ENCODE measurements at regions not wholly inside any gene's neighbourhood (a gene's known extent, or its start where the extent isn't known, plus 50 kb on each side); places are given as distances from the start of the nearest gene placed in this dataset.

DNA sequence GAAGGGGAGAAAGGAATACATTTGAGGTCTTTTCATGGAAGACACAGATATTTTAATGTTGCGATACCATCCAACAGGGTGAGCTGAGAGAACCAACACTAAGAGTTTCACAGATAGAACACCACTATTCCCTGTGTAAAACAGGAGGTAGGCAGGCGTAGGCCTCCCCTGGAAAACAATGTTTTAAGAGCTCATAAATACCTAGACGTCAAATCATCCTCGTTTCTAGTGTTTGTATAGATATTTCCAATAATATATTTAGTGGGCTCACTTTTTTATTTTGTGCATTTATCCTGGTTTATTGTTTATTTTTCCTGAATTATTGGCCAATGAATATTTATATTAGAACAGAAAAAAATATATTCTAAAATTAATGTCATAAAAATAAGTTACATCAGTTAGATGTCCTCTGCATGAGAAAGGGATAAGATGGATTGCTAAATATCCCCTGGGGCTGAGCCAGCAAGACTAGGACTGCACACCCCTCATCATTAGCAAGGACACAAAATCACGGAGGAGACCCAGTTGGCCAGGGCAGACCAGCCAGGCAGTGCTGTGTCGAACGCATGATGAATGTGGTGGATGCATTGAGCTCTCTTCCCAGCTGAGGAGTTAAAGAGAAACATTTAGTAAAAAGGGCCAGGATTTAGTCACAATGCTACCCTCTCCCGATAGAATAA, 380.5 kb downstream of the C6orf118 start:
- WGBS, 2 experiments: 92 to 95% methylated on average over 6 of the region's 8 CpGs
- Histone ChIP-seq H3K27ac (ENCODE audit: insufficient read depth, low read depth, low read length, poor library complexity, severe bottlenecking) (no peak overlapping the region), H3K27me3 (ENCODE audit: control insufficient read depth, insufficient read depth, low read length, poor library complexity, severe bottlenecking) (no peaks in the 10 kb centered on the region), H3K36me3 (ENCODE audit: control insufficient read depth, insufficient read depth, low read length) (no peaks in the 10 kb centered on the region), H3K9me3 (ENCODE audit: control insufficient read depth, low read length) (no peaks in the 10 kb centered on the region), H3K4me3 (ENCODE audit: insufficient read depth, low read depth, low read length) (no peak overlapping the region), H3K4me1 (ENCODE audit: control insufficient read depth, insufficient read depth, low read length) (no peaks in the 10 kb centered on the region)

DNA sequence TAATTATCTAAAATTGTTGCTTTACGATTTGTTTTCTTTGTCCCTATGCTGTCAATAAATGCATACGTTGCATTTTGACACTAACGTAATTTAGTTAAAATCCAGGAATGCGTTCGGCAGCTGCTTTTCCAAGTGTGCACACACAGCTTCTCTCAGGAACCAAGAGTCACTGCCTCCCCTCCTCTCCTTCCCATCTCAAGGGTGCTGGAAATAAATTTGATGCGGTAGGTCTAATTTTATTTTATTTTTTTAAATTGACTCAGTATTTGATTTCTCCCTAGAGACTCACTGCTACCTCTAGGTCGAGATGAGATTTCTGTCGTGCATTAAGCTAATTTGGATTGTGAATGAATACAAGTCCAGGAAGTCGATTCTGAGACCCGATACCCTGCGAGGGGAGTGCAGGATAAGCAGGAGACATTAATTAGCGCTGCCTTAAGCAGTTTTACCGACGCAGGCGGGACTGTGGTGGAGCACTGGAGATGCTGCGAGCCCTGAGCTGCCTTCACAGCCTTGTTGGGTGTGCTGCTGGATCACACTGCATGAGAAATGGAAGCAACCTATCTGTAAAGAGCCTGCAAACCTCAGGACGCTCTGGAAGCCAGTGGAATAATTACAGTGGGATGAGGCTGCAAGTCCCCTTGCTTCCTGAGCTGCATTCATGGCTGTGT, 381.2 kb downstream of the C6orf118 start:
- no peaks in the 10 kb centered on the region for H3K9me3 ChIP-seq (ENCODE audit: control insufficient read depth, low read length)
- H3K4me3 ChIP-seq (ENCODE audit: insufficient read depth, low read depth, low read length): no peak overlapping the region
- no peaks in the 10 kb centered on the region for H3K27me3 ChIP-seq (ENCODE audit: control insufficient read depth, insufficient read depth, low read length, poor library complexity, severe bottlenecking)
- no peaks in the 10 kb centered on the region for H3K4me1 ChIP-seq (ENCODE audit: control insufficient read depth, insufficient read depth, low read length)
- H3K36me3 ChIP-seq (ENCODE audit: control insufficient read depth, insufficient read depth, low read length): no peaks in the 10 kb centered on the region
- 92 to 93% methylated on average over 16 to 17 of the region's 17 CpGs for WGBS, 2 experiments
- no peak overlapping the region for H3K27ac ChIP-seq (ENCODE audit: insufficient read depth, low read depth, low read length, poor library complexity, severe bottlenecking)

DNA sequence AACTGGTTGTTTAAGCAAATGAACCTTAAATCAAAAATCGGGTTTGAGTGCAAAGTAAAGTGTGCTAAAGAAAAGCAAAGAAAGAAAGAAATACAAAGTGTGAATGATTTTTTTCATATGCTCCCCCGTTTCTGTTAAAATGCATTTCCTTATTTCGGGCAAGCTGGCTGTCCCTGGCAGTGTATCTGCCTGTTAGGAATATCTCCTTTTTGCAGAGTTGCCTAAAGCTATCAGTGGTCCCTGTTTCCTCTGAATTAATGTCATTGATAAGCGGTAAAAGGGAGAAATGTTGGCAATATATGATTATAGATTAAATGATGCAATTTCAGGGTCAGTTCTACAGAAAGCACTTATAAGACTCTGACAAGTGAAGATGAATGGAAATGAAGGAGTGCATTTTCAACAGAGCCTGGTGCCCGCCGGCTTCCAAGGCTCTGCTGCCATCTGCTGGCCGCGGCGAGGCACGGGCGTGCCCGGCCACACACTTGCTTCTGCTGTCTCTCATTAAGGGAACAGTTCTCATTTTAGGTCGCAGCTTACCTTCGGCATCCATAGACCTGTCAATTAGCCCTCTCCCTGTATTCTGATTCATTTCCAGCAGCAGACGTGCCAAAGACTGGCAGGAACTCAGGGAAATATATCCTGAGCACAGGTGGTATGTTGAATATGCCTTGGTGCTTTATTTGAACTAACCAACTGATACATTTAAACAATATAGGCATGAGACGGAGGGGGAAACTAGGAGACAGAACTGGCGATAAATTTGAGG, 381.9 kb downstream of the C6orf118 start:
- no peak overlapping the region for H3K4me3 ChIP-seq (ENCODE audit: insufficient read depth, low read depth, low read length)
- no peak overlapping the region for H3K27ac ChIP-seq (ENCODE audit: insufficient read depth, low read depth, low read length, poor library complexity, severe bottlenecking)
- WGBS, 2 experiments: 31 to 32% methylated on average over 17 of the region's 17 CpGs

DNA sequence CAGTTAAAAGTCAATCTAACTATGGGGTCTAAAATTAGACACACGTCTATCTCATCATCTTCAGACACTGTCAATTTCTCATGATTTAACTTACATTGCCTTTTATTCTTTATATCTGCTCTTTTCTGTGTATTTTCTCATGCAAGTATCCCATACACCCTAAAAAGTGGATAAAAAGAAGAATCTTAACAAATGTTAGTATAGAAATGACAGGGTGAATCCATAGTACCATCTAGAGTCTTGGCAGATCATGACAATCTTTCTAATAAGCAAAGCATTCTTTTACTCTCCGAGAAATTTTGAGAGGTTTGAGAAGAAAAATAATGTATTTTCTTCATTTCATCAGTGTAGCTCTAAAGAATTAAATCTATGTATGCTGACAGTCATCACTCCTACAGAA, 382.7 kb downstream of the C6orf118 start:
- Histone ChIP-seq H3K9me3 (ENCODE audit: control insufficient read depth, low read length) (no peaks in the 10 kb centered on the region), H3K4me1 (ENCODE audit: control insufficient read depth, insufficient read depth, low read length) (no peaks in the 10 kb centered on the region), H3K36me3 (ENCODE audit: control insufficient read depth, insufficient read depth, low read length) (no peaks in the 10 kb centered on the region), H3K27me3 (ENCODE audit: control insufficient read depth, insufficient read depth, low read length, poor library complexity, severe bottlenecking) (no peaks in the 10 kb centered on the region), H3K27ac (ENCODE audit: insufficient read depth, low read depth, low read length, poor library complexity, severe bottlenecking) (no peak overlapping the region), H3K4me3 (ENCODE audit: insufficient read depth, low read depth, low read length) (no peak overlapping the region)
- WGBS, 2 experiments: 77 to 100% methylated on average over 1 to 2 of the region's 2 CpGs

More for the DNA sequence above, 381.9 kb downstream of the C6orf118 start:
- H3K36me3 ChIP-seq (ENCODE audit: control insufficient read depth, insufficient read depth, low read length): no peaks in the 10 kb centered on the region
- H3K4me1 ChIP-seq (ENCODE audit: control insufficient read depth, insufficient read depth, low read length): no peaks in the 10 kb centered on the region
- no peaks in the 10 kb centered on the region for H3K9me3 ChIP-seq (ENCODE audit: control insufficient read depth, low read length)
- H3K27me3 ChIP-seq (ENCODE audit: control insufficient read depth, insufficient read depth, low read length, poor library complexity, severe bottlenecking): no peaks in the 10 kb centered on the region

DNA sequence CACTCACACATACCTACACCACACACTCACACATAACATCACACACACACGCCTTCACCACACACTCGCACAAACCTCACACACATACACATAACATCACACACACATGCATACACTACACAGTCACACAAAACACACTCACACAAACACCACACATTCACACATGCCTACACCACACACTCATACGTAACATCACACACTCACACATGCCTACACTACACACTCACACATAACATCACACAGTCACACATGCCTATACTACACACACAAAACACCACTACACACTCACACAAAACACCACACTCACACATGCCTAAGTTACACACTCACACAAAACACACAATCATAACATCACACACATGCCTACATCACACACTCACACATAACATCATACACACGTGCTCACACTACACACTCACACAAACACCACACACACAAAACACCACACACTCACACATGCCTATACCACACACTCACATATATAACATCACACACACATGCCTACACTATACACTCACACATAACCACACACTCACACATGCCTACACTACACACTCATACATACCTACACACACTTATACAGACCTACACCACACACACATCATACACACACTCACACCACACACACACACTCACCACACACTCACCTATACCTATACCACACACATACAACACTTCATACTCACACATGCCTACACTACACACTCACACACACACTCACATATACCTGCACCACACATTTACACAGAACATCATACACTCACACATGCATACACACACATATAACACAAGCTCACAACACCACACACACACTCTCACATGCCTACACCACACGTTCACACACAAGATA, 383.5 kb downstream of the C6orf118 start:
- Histone ChIP-seq H3K4me3 (ENCODE audit: insufficient read depth, low read depth, low read length) (no peak overlapping the region), H3K9me3 (ENCODE audit: control insufficient read depth, low read length) (no peaks in the 10 kb centered on the region)
- WGBS, 2 experiments: 85 to 90% methylated on average over 5 of the region's 5 CpGs

DNA sequence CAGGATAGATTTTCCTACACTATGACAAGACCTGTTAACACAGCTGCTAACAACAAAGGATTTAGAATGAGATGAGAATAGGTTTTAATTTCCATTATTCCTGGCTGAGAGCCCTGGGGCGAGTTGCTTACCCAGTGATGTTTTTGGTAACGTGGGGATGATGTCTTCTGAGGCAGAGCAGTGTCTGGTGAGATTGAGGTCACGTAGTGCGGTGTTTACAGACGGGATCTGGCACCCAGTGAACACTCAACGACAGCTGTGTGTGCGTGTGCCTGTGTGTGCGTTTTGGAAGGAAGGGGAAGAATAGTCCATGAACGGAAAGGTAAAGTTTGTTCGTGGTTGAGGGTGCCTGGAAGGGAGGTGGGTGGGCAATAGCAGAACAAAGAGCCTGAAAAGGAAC, 384.7 kb downstream of the C6orf118 start:
- Histone ChIP-seq H3K4me3 (ENCODE audit: insufficient read depth, low read depth, low read length) (no peak overlapping the region), H3K27ac (ENCODE audit: insufficient read depth, low read depth, low read length, poor library complexity, severe bottlenecking) (no peak overlapping the region), H3K4me1 (ENCODE audit: control insufficient read depth, insufficient read depth, low read length) (no peaks in the 10 kb centered on the region), H3K27me3 (ENCODE audit: control insufficient read depth, insufficient read depth, low read length, poor library complexity, severe bottlenecking) (no peaks in the 10 kb centered on the region), H3K36me3 (ENCODE audit: control insufficient read depth, insufficient read depth, low read length) (no peaks in the 10 kb centered on the region), H3K9me3 (ENCODE audit: control insufficient read depth, low read length) (no peaks in the 10 kb centered on the region)
- WGBS, 2 experiments: 89 to 93% methylated on average over 10 of the region's 10 CpGs

More for the DNA sequence above, 383.5 kb downstream of the C6orf118 start:
- no peaks in the 10 kb centered on the region for H3K4me1 ChIP-seq (ENCODE audit: control insufficient read depth, insufficient read depth, low read length)
- no peaks in the 10 kb centered on the region for H3K27me3 ChIP-seq (ENCODE audit: control insufficient read depth, insufficient read depth, low read length, poor library complexity, severe bottlenecking)
- H3K36me3 ChIP-seq (ENCODE audit: control insufficient read depth, insufficient read depth, low read length): no peaks in the 10 kb centered on the region
- no peak overlapping the region for H3K27ac ChIP-seq (ENCODE audit: insufficient read depth, low read depth, low read length, poor library complexity, severe bottlenecking)

DNA sequence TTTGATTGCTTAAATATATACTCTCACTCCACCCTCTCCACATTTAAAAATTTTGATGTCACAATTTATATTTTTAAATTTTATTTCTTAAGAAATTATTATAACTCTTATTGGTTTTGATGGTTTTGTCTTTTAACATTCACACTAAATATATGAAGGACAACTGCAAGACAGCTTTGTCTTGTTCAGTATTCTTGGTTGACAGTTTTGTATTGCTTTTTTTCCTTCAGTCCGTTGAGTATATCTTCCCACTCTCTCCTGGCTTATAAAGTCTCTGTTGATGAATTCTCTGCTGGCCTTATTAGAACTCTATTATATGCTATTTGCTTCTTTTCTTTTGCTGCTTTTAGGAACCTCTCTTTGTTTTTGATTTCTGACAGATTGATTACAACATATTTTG, 392.2 kb downstream of the C6orf118 start:
- H3K4me3 ChIP-seq (ENCODE audit: insufficient read depth, low read depth, low read length): no peak overlapping the region
- no peaks in the 10 kb centered on the region for H3K9me3 ChIP-seq (ENCODE audit: control insufficient read depth, low read length)
- 92 to 100% methylated on average over 1 of the region's 1 CpG for WGBS, 2 experiments
- no peaks in the 10 kb centered on the region for H3K27me3 ChIP-seq (ENCODE audit: control insufficient read depth, insufficient read depth, low read length, poor library complexity, severe bottlenecking)
- no peaks in the 10 kb centered on the region for H3K36me3 ChIP-seq (ENCODE audit: control insufficient read depth, insufficient read depth, low read length)
- H3K27ac ChIP-seq (ENCODE audit: insufficient read depth, low read depth, low read length, poor library complexity, severe bottlenecking): no peak overlapping the region
- no peaks in the 10 kb centered on the region for H3K4me1 ChIP-seq (ENCODE audit: control insufficient read depth, insufficient read depth, low read length)

DNA sequence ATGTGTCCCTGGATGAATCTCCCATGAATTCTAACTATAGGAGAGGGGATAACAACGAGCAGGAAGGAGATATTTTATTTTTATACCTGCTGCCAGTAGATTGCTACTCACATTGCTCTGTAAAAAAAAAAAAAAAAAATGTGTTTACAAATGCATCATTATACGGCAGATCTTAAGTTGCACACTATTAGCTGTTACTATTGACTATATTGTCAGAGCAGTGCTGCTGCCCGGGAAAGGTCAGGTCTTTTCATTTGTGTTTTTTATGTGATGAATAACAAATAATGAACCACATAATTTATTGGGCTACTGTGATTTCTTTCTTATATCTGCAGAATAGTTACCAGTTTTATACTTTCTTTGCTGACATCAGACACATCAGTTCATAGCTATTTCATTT, 393.3 kb downstream of the C6orf118 start:
- no peaks in the 10 kb centered on the region for H3K27me3 ChIP-seq (ENCODE audit: control insufficient read depth, insufficient read depth, low read length, poor library complexity, severe bottlenecking)
- WGBS, 2 experiments: 100% methylated on average over 2 of the region's 3 CpGs; no CpG with 5 or more reads in 1 of the 2 experiments

DNA sequence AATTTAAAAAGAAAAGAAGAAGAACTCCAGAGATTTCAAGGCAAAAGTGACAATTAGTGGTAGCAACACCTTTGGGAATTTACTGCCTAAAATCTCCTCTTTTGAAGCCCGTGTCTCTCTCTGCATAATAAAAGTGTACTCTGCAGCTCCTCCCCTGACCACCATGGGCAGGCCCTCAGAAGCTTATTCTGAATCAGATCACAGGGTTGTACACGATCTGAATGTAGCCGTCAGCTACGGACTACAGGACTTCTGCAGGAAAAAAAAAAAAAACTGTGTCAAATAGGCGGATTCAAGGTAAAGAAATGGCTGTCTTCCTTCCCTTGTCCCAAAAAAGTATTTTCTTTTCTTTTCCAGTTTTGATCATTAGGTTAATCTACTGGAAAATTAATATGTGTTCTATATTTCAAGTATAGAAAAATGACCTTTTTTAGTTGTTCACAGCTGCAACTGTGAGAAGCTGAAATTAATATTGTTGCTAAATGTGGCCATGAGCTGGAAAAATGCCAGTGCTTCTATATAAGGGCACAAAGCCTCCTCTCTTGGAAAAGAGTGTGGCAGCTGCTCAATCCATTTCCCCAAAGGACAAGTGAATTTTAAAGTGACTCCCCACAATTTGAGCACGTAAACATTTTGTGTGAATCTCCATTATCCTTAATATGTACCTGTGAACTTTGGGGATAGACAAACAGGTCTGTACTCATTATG, 397.4 kb downstream of the C6orf118 start:
- Histone ChIP-seq H3K9me3 (ENCODE audit: control insufficient read depth, low read length) (no peaks in the 10 kb centered on the region), H3K27ac (ENCODE audit: insufficient read depth, low read depth, low read length, poor library complexity, severe bottlenecking) (no peak overlapping the region), H3K4me3 (ENCODE audit: insufficient read depth, low read depth, low read length) (no peak overlapping the region), H3K27me3 (ENCODE audit: control insufficient read depth, insufficient read depth, low read length, poor library complexity, severe bottlenecking) (no peaks in the 10 kb centered on the region), H3K36me3 (ENCODE audit: control insufficient read depth, insufficient read depth, low read length) (no peaks in the 10 kb centered on the region), H3K4me1 (ENCODE audit: control insufficient read depth, insufficient read depth, low read length) (no peaks in the 10 kb centered on the region)
- WGBS, 2 experiments: 50 to 64% methylated on average over 5 to 6 of the region's 6 CpGs

More for the DNA sequence above, 393.3 kb downstream of the C6orf118 start:
- no peak overlapping the region for H3K27ac ChIP-seq (ENCODE audit: insufficient read depth, low read depth, low read length, poor library complexity, severe bottlenecking)
- no peaks in the 10 kb centered on the region for H3K4me1 ChIP-seq (ENCODE audit: control insufficient read depth, insufficient read depth, low read length)
- H3K9me3 ChIP-seq (ENCODE audit: control insufficient read depth, low read length): no peaks in the 10 kb centered on the region
- H3K36me3 ChIP-seq (ENCODE audit: control insufficient read depth, insufficient read depth, low read length): no peaks in the 10 kb centered on the region
- H3K4me3 ChIP-seq (ENCODE audit: insufficient read depth, low read depth, low read length): no peak overlapping the region
